HG03097 (cell line): ENCODE measurements at regions not wholly inside any gene's neighbourhood (a gene's known extent, or its start where the extent isn't known, plus 50 kb on each side); places are given as distances from the start of the nearest gene placed in this dataset.

Source experiments
- ATAC-seq: cut with Tn5 transposase; IDR thresholded peaks from one replicate; pipeline ENCODE4 v1.9.1; 2021; ENCODE audit not compliant: unreplicated experiment, low FRiP score

DNA sequence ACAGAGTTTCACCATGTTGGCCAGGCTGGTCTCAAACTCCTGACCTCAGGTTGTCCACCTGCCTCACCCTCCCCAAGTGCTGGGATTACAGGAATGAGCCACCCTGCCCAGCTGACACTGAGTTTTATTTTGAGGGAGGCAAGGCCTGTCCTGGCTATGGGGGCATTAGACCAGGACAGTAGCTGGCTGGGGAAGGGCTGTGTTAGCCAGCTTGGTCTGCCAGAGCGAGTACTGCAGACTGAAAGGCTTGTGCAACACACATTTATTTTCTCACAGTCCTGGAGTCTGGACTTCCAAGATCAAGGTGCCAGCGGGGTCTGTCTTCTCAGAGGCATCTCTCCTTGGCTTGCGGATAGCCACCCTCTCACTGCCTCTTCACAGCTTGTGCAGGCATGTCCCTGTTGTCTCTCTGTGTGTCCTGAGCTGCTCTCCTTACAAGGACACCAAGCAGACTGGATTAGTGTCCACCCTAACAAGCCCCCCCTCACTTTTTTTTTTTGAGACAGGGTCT is 59.4 kb upstream of the HAAO start:
- ATAC-seq, result no peak

DNA sequence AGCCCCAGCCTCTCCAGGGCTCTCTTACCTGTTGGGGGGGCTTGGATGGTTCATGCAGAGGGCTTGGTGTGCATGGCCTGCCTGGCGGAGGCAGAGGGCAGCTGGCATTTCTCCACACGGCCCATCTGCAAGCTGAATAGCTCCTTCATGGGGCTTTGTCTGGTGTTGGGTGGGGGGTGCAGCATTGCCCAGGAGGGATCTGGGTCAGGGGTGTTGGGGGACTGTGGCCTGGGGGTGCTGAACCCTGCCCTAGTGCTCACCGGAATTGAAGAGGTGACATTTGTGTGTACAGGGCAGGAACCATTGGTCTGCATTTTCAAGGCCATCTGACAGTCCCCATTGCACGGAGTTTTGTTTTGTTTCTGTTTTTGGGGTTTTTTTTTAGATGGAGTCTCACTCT is 58.8 kb upstream of the HAAO start:
- no peak for ATAC-seq

DNA sequence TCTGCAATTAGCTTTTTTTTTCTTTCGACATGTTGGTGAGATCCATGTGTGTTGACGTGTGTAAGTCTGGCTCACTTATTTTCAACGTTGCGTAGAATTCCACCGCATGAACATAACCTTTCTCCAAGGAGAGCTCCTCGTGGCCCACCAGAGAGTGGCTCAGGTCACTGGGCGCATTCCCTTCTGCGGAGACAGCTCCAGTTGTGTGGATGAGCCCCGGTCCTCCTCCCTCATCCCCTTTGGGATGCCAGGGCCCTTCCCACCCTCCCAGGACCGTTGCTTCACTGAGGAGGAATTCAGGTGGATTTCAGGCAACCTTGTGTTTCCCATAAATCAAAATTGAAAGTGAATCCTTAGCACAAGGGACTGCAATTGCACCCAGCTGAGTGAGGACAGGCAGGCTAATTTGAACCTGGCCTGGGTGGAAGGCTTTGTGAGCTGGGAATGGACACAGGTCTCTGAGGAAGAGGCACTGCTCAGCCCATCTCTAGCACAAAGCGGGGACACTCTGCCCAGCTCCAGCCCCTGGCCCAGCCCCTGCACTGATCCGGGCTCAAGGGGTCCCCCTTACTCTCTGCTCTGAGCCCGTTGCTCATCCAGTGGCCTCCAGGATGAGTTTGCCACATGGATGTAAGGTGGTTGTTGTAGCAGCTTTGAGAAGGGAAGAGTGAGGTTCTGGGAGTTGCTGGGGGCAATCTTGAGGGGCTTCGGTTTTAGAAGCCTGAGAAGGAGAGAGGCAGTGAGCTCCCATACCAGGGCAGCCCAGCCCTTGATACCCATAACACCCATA is 57.8 kb upstream of the HAAO start:
- no peak for ATAC-seq

DNA sequence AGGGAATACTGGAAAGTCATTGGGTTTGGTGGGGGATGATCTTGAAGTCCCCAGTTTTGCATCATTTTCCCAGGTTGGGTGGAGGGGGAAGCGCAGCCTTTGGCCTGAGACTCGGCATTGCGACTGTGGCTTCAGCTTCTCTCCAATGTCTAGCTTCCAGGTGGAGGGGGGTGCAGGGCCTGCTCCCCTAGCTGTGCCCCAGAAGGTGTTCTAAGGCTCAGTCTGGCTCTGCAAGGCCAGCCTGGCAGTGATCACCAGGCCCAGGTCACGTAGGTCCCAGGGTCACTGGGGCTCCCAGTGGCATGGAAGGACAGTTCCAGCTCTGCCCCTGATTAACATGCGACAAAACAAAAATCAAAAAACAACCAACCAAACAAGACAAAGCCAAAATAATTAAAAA is 56.9 kb upstream of the HAAO start:
- ATAC-seq, result no peak

DNA sequence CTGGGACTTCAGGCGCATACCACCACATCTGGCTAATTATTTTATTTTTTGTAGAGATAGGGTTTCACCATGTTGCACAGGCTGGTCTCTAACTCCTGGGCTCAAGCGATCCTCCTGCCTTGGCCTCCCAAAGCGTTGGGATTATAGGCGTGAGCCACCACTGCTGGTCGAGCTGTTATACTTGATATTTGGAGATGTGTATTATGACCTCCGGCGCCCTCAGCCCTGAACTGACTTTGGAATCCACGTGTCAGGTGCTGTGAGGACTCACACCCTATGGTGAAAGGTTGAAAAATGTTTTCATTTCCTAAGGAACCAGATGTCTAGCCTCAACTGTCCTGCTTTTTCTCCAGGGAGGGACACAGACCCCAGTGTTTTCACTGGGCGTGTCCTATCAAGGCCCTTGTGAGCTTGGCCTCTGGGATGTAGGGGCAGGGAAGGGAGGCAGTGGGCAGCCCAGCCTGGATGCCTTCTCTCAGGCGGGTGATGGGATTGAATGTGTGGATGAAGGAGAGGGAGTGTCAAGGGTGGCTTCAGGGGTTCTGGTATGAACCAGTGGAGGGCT is 56.4 kb upstream of the HAAO start:
- no peak for ATAC-seq

DNA sequence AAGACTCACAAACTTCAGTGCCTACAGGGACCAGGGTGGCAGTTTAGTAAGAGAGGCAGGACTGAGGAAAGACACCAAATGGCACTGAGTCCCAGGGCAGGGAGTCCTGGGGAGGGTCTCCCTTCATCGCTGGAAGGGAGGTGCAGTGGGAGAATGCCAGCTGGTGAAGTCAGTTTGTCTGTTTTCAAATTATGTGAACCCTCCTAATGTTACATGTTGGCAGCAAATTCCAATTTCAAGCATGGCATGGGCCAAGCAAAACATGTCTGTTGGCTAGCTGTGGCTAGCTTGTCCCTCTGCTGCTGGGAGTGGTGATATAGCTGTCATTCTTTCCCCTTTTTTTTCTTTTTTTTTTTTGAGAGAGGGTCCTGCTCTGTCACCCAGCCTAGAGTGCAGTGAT is 55.9 kb upstream of the HAAO start:
- ATAC-seq, result no peak

DNA sequence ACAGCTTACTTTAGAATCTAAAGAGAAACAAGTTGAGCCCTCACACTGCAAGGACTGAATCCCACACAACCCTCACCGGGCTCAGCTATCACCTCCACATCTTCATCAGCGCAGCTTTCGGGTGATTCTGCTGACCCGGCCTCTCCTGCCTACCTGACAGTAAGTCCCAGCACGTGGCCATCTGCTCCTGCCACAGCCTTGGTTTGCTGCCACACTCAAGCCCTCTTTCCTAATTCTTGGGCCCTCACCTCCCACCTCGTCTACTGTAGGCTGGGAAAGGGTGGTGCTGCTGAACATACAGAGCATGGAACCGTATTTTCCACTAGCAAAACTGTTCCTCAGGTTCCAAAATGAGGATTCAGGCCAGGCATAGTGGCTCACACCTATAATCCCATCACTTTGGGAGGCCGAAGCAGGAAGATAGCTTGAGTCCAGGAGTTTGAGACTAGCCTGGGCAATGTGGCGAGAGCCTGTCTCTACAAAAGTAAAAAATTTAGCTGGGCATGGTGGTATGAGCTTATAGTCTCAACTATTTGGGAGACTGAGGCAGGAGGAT is 55.3 kb upstream of the HAAO start:
- ATAC-seq, result no peak

DNA sequence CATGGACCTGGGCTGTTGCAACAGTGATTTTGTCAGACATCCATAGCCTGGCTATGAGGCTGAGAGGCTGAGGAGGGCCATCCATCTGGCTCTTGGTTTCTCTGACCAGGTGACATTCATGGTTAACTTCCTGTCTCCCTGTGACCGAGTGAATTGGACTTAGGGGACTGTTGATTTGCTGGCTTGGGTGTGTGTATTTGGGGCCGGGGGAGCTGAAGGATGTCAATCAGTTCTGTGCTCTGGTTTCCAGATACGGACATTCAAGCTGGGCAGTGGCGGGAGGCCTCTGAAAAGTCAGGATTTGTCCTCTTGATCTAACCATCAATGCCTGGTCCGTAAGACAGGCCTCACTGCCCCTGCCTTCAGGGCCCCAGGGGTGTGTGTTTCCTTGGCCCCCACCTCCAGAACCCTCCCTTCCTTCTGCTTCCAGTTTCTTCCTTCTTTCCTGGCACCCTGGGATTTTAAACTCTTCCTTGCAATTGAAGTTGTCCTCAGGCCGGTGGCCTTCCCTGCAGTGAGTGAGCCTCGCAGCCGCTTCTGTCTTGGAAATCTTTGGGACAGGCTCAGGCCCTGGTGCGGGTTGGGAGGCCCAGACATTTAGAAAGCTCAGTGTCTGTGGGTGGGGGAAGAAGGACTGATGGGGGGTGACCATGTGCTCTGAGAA is 54.7 kb upstream of the HAAO start:
- no peak for ATAC-seq

DNA sequence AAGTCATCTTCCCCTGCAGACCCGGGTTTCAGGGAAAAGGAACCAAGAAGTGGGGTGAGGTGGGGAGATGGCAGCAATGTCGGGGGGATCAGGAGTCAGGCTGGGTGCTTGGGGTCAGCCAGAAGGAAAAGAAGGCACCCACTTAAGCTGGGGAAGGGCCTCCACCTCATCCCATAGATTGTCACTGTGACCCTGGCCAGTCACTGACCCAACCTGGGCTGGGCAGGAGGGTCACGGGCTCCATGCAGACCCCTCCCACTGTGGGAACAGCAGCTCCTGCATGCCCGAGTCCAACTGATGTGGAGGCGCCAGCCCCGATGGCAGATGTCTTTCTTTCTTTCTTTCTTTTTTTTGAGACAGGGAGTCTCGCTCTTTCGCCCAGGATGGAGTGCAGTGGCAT is 53.6 kb upstream of the HAAO start:
- no peak for ATAC-seq

DNA sequence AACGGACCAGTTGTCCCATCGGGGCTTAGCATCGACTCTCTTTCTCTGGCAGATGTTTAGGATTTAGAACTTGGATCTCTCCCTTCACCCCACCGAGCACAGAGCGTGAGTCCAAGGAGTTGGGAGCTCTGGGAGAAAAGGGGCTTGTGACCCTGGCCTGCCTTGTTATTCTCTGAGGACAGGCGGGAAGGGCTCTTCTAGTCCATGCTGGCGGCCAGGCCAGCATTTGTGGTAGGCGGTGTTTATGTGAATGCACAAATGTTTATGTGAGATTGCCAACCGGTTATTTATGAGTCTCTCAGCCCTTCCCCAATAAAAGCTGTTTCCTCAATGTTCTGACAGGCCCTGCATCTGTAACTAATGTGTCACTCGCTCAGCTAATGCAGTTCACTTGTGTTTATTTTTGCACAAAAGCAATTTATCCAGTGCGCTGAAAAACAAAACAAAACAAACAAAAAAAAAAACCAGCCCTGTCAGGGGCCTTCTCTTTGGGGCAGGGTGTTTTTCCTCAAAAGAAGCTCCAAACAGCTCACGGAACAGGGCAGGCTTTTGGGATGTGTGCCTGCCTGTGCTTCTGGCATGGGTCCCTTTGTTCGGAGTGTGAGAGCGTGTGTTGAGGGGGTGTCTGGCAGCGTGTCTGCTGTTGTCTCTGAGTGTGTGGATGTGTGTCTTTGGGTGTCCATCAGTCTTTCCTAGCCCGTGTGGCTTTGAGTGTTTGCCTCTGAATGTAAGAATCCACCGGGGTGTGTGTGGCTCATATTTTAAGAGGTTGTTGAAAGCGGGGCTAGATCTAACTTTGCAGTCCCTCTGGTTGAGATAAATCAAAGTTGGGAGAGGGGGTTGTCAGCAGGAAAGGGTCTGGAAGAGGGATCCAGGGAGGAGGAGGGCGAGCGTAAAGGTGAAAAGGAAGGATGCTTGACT is 52.8 kb upstream of the HAAO start:
- no peak for ATAC-seq

DNA sequence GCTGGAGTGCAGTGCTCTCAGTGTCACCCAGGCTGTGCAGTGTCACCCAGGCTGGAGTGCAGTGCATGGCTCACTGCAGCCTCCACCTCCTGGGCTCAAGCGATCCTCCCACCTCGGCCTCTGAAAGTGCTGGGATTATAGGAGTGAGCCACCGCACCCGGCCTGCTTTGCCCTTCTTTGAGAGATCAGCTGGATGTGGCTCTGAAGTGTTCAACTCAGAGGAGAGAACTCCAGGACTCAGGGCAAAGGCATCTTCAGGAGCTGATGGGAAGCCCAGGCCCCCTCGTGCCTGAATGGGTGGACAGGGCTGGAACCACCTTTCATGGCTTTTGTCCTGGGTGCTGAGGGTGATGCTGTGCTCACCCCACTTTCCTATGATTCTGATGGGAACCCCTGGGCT is 52.0 kb upstream of the HAAO start:
- no peak for ATAC-seq

DNA sequence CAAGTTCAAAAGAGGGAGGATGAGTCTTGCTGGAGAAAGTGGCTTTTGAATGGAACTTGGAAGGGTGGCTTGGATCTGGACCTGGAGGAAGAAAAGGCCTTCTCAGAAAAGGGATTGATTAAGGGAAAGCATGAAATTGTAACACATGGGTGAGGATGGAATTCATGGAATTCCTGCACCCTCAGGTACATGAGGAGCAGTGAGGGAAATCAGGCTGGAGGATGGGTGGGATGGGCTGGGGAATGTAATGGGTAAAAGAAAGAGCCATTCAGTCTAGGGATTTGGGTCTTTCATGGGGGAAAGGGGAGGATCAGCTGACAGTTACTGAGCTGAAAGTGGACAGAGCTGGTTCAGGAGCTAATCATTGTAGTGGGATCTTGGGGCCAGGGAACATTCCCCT is 51.2 kb upstream of the HAAO start:
- ATAC-seq, result no peak

DNA sequence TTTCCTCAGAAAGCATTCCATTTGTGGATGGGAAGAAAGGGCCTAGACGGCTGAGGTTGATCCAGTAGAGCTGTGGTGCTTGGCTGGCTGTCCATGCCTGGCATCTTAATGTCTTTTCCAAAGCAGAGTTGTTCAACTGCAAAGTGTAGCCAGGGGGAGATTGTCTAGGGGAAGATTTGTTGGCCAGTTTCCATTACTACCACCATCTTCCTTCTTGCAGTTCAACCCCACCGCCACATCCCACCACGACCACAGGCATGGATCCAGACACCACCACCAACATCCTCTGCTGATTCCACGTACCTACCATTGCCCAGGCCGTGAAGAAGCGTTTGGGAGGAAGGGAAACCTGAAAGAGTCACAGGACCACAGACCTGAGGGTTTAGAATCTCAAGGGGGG is 50.7 kb upstream of the HAAO start:
- ATAC-seq, result no peak

DNA sequence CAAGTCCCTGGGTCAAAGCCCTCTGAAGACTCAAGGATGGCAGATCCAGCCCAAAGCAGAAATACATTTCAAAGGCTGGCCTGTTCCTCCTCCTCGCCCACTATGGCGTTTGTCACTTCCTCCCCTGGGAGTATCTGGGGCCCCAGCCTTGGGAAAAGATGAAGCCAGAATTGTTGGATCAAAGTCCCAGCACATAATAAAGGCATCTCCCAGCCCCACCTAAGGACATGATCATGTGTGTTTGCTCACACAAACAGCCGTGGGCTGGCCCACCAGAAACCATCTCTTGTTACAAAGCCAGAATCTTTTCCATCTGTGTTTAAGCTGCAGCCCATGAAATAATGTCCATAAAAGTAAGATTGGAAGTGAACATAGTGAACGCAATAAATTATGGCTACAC is 50.1 kb upstream of the HAAO start:
- no peak for ATAC-seq
